ENCODE measurements at regions not wholly inside any gene's neighbourhood (a gene's known extent, or its start where the extent isn't known, plus 50 kb on each side); places are given as distances from the start of the nearest gene placed in this dataset.
A peak's percentile ranks its signal among the peaks of the same experiment; 100 is the strongest.

GRCh38 chr5:56656846-56657726 lies 158.3 kb upstream of the MAP3K1 start:
- Histone ChIP-seq H3K4me1 (no peaks in the 10 kb centered on the region), H3K27me3 (no peaks in the 10 kb centered on the region), H3K4me3 (no peak overlapping the region), H3K36me3 (no peaks in the 10 kb centered on the region), H3K9me3 (no peaks in the 10 kb centered on the region), H3K27ac (no peak overlapping the region)
- no peak for ATAC-seq (ENCODE audit: low FRiP score in 2 of 2)
- DNase-seq: no peak
- 91 to 100% methylated on average over 2 of the region's 2 CpGs for WGBS, 2 donors
- TF ChIP-seq EP300 (IDR thresholded peaks at IDR 0.05): no peak
- no peak for TF ChIP-seq POLR2AphosphoS5 (IDR thresholded peaks at IDR 0.05)
- TF ChIP-seq CTCF (IDR thresholded peaks at IDR 0.05): no peak
- no peak for TF ChIP-seq POLR2A (IDR thresholded peaks at IDR 0.05)

- no peak for ATAC-seq (ENCODE audit: low FRiP score in 2 of 2)
Measured at GRCh38 chr5:56651893-56652292, 163.5 kb upstream of the MAP3K1 start.

GRCh38 chr5:56650386-56650785 lies 165.0 kb upstream of the MAP3K1 start:
- Histone ChIP-seq H3K9me3 (no peaks in the 10 kb centered on the region), H3K27ac (no peak overlapping the region), H3K4me1 (peaks cover 0 to 8% (median 1%) of the 10 kb centered on the region in 4 donors), H3K27me3 (no peaks in the 10 kb centered on the region), H3K36me3 (no peaks in the 10 kb centered on the region), H3K4me3 (no peak overlapping the region)
- TF ChIP-seq CTCF (IDR thresholded peaks at IDR 0.05): no peak
- TF ChIP-seq POLR2A (IDR thresholded peaks at IDR 0.05): no peak
- no peak for TF ChIP-seq POLR2AphosphoS5 (IDR thresholded peaks at IDR 0.05)
- TF ChIP-seq EP300 (IDR thresholded peaks at IDR 0.05): no peak
- ATAC-seq (ENCODE audit: low FRiP score in 2 of 2) (no peak), DNase-seq (no peak)
- WGBS, 2 donors: 89 to 95% methylated on average over 4 of the region's 4 CpGs

More at GRCh38 chr5:56651893-56652292, 163.5 kb upstream of the MAP3K1 start:
- DNase-seq: no peak
- no peaks in the 10 kb centered on the region for H3K9me3 ChIP-seq
- no peaks in the 10 kb centered on the region for H3K27me3 ChIP-seq
- H3K36me3 ChIP-seq: no peaks in the 10 kb centered on the region
- TF ChIP-seq EP300 (IDR thresholded peaks at IDR 0.05): no peak
- TF ChIP-seq CTCF (IDR thresholded peaks at IDR 0.05): no peak
- no peak for TF ChIP-seq POLR2AphosphoS5 (IDR thresholded peaks at IDR 0.05)
- TF ChIP-seq POLR2A (IDR thresholded peaks at IDR 0.05): no peak
- no peak overlapping the region for H3K27ac ChIP-seq
- H3K4me1 ChIP-seq: peaks cover 0 to 8% (median 1%) of the 10 kb centered on the region in 4 donors
- no peak overlapping the region for H3K4me3 ChIP-seq

GRCh38 chr5:56649569-56649968 lies 165.8 kb upstream of the MAP3K1 start:
- TF ChIP-seq CTCF (IDR thresholded peaks at IDR 0.05) (no peak), EP300 (IDR thresholded peaks at IDR 0.05) (no peak), POLR2A (IDR thresholded peaks at IDR 0.05) (no peak), POLR2AphosphoS5 (IDR thresholded peaks at IDR 0.05) (no peak)

More at GRCh38 chr5:56649569-56649968, 165.8 kb upstream of the MAP3K1 start:
- H3K27me3 ChIP-seq: no peaks in the 10 kb centered on the region
- WGBS, 2 donors: 61 to 77% methylated on average over 2 to 4 of the region's 4 CpGs
- H3K4me3 ChIP-seq: no peak overlapping the region
- no peaks in the 10 kb centered on the region for H3K9me3 ChIP-seq
- H3K36me3 ChIP-seq: no peaks in the 10 kb centered on the region
- no peak overlapping the region for H3K27ac ChIP-seq
- ATAC-seq (ENCODE audit: low FRiP score in 2 of 2): no peak
- H3K4me1 ChIP-seq: peaks cover 0 to 8% (median 1%) of the 10 kb centered on the region in 4 donors
- DNase-seq: peak in 1 of 2 donors; percentile 2

All from upper lobe of left lung (tissue), 6 donors.